Body of pancreas (tissue), 4 donors: ENCODE measurements at regions not wholly inside any gene's neighbourhood (a gene's known extent, or its start where the extent isn't known, plus 50 kb on each side); places are given as distances from the start of the nearest gene placed in this dataset.

Source experiments
- CTCF ChIP-seq, 7 experiments: fragments of 450-650 bp in 4 of 7; fragments of 200-600 bp in 3 of 7; sonication (generic) in 3 of 7; IDR thresholded peaks; one replicate each; pipeline ENCODE4 v1.5.1; 2016 to 2019; ENCODE audit warnings: antibody characterized with exemption in 7 of 7
- POLR2A ChIP-seq, 3 donors: fragments of 450-650 bp; IDR thresholded peaks; one replicate each; pipeline ENCODE4 v1.6.1; 2016; ENCODE audit warnings: antibody characterized with exemption in 3 of 3, mild to moderate bottlenecking in 2 of 3

- no peak for TF ChIP-seq CTCF (IDR thresholded peaks at IDR 0.05)
- no peak for TF ChIP-seq POLR2A (IDR thresholded peaks at IDR 0.05)
These were observed 58.1 kb upstream of the ENPP6 start for GRCh38 chr4:184275766-184276165.
